ENCODE measurements at regions not wholly inside any gene's neighbourhood (a gene's known extent, or its start where the extent isn't known, plus 50 kb on each side); places are given as distances from the start of the nearest gene placed in this dataset.
"Not testable (repeated sequence)": the region's sequence is repeated elsewhere in the genome, so short reads cannot be mapped to it uniquely, and the experiment has no call there.

GRCh38 chr15:96126859-96127258, 203.6 kb upstream of the NR2F2 start:
- no peak for DNase-seq

GRCh38 chr15:96130734-96131133, 199.8 kb upstream of the NR2F2 start:
- DNase-seq, result no peak

GRCh38 chr15:96132126-96132525, 198.4 kb upstream of the NR2F2 start:
- DNase-seq, result no peak

- DNase-seq, result no peak
Observed at GRCh38 chr15:96135166-96136093, 195.1 kb upstream of the NR2F2 start.

- DNase-seq, result no peak
Observed at GRCh38 chr15:96138985-96139384, 191.5 kb upstream of the NR2F2 start.

GRCh38 chr15:96142498-96142897, 188.0 kb upstream of the NR2F2 start:
- no peak for DNase-seq

- no peak for DNase-seq
Observed at GRCh38 chr15:96144734-96145133, 185.8 kb upstream of the NR2F2 start.

GRCh38 chr15:96146726-96147125, 183.8 kb upstream of the NR2F2 start:
- DNase-seq, result no peak

- no peak for DNase-seq
Observed at GRCh38 chr15:96147267-96147666, 183.2 kb upstream of the NR2F2 start.

GRCh38 chr15:96150254-96150653, 180.2 kb upstream of the NR2F2 start:
- no peak for DNase-seq

GRCh38 chr15:96151749-96152148, 178.8 kb upstream of the NR2F2 start:
- DNase-seq, result not testable (repeated sequence)

- no peak for DNase-seq
Observed at GRCh38 chr15:96153929-96154328, 176.6 kb upstream of the NR2F2 start.

- DNase-seq, result no peak
Observed at GRCh38 chr15:96158938-96159337, 171.6 kb upstream of the NR2F2 start.

- DNase-seq, result no peak
Observed at GRCh38 chr15:96160269-96160668, 170.2 kb upstream of the NR2F2 start.

GRCh38 chr15:96160800-96161199, 169.7 kb upstream of the NR2F2 start:
- no peak for DNase-seq

GRCh38 chr15:96162322-96162721, 168.2 kb upstream of the NR2F2 start:
- no peak for DNase-seq

GRCh38 chr15:96165081-96165480, 165.4 kb upstream of the NR2F2 start:
- DNase-seq, result no peak

GRCh38 chr15:96165775-96166174, 164.7 kb upstream of the NR2F2 start:
- DNase-seq, result no peak

- DNase-seq, result no peak
Observed at GRCh38 chr15:96166223-96167200, 164.0 kb upstream of the NR2F2 start.

- DNase-seq, result not testable (repeated sequence)
Observed at GRCh38 chr15:96170616-96170978, 159.9 kb upstream of the NR2F2 start.

- no peak for DNase-seq
Observed at GRCh38 chr15:96170979-96171739, 159.3 kb upstream of the NR2F2 start.

- DNase-seq, result no peak
Observed at GRCh38 chr15:96171853-96172296, 158.6 kb upstream of the NR2F2 start.

- DNase-seq, result no peak
Observed at GRCh38 chr15:96172417-96172816, 158.1 kb upstream of the NR2F2 start.
